ENCODE measurements at regions not wholly inside any gene's neighbourhood (a gene's known extent, or its start where the extent isn't known, plus 50 kb on each side); places are given as distances from the start of the nearest gene placed in this dataset.

DNA sequence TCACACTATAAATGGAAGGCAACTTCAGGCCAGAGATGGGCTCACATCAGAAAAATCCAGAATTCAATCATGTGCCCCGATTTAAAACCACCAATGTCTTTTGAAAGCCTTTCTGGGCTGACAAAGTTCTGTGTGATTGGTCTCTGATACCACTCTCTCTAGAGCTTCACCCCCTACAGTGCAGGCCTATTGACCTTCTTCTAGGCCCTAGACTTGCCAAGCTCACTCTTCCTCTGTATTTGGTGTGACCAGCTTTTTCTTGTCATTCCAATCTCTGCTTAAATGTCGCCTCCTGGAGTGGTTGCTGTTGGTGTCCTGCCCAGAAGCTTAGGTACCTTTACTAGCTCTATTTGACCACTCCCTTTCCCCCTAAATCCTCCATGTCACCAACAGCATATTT lies 78.7 kb downstream of the GCNT4 start:
- in situ Hi-C loops (cut with MboI) (no loop called here), intact Hi-C loops (cut with micrococcal nuclease; ENCODE audit: unreplicated experiment) (no loop called here)
- ATAC-seq = no peak
- Histone ChIP-seq H3K4me1 (ENCODE audit: control insufficient read depth, insufficient read depth, low read length) (peaks cover 4% of the 10 kb centered on the region), H3K27me3 (replicated peaks in 1 of 2; ENCODE audit: control insufficient read depth in 2 of 2, insufficient read depth in 2 of 2, low read length in 1 of 2) (no peaks in the 10 kb centered on the region; a peak in 1 of 4 replicates), H3K79me2 (ENCODE audit: control insufficient read depth, insufficient read depth, low read length) (no peaks in the 10 kb centered on the region), H3K4me3 (no peak overlapping the region), H3K9me3 (replicated peaks; ENCODE audit: control insufficient read depth, insufficient read depth, low read length) (peaks cover 2% of the 10 kb centered on the region; the same call in 2 of the 3 replicates), H3K36me3 (ENCODE audit: control insufficient read depth in 2 of 2, insufficient read depth in 2 of 2, low read length in 1 of 2) (no peaks in the 10 kb centered on the region), H2AFZ (ENCODE audit: control insufficient read depth, low read depth, low read length) (no peak overlapping the region; the same call in 1 of the 2 replicates), H3K4me2 (ENCODE audit: control insufficient read depth, insufficient read depth) (no peak overlapping the region), H4K20me1 (ENCODE audit: control insufficient read depth, insufficient read depth) (no peaks in the 10 kb centered on the region), H3K27ac (ENCODE audit: control insufficient read depth, insufficient read depth) (no peak overlapping the region), H3K9ac (ENCODE audit: control insufficient read depth, insufficient read depth, low read length) (no peak overlapping the region)
- CTCF ChIA-PET = no interaction called here
- no peak for FAIRE-seq
- SMC1A ChIA-PET (ENCODE audit: uncharacterized antibody, unreplicated experiment) = no interaction called here
- 0% methylated on average over 2 of the region's 2 CpGs for WGBS (ENCODE audit: insufficient coverage, insufficient replicate concordance, low lambda C conversion rate, missing lambda C conversion rate)
- no peak for DNase-seq (ENCODE audit: low read depth, low spot score)
- POLR2A ChIA-PET = no interaction called here
- RAD21 ChIA-PET (ENCODE audit: unreplicated experiment) = no interaction called here
- BruUV-seq (replicated peaks) = no TSS peak
- TF ChIP-seq TARDBP (IDR thresholded peaks at IDR 0.05; ENCODE audit: borderline replicate concordance) (no peak), RFX5 (IDR thresholded peaks at IDR 0.05; ENCODE audit: low read depth, low read length) (no peak), MXI1 (IDR thresholded peaks at IDR 0.05; ENCODE audit: low read depth, low read length) (no peak), RB1 (IDR thresholded peaks at IDR 0.05; ENCODE audit: borderline replicate concordance) (no peak), NR2F1 (conservative IDR thresholded peaks at IDR 0.05) (no peak), NKRF (conservative IDR thresholded peaks at IDR 0.05) (no peak), MEF2B (IDR thresholded peaks at IDR 0.05; ENCODE audit: partially characterized antibody, poor library complexity, severe bottlenecking) (no peak), NBN (IDR thresholded peaks at IDR 0.05) (no peak), IRF5 (IDR thresholded peaks at IDR 0.05; ENCODE audit: borderline replicate concordance) (no peak), CHD1 (IDR thresholded peaks at IDR 0.05; ENCODE audit: low read depth, low read length) (no peak)
- TF ChIP-seq, protein P1, sequence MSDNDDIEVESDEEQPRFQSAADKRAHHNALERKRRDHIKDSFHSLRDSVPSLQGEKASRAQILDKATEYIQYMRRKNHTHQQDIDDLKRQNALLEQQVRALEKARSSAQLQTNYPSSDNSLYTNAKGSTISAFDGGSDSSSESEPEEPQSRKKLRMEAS (IDR thresholded peaks at IDR 0.05; ENCODE audit: low read depth, low read length) = no peak
